ENCODE measurements at regions not wholly inside any gene's neighbourhood (a gene's known extent, or its start where the extent isn't known, plus 50 kb on each side); places are given as distances from the start of the nearest gene placed in this dataset.

DNA sequence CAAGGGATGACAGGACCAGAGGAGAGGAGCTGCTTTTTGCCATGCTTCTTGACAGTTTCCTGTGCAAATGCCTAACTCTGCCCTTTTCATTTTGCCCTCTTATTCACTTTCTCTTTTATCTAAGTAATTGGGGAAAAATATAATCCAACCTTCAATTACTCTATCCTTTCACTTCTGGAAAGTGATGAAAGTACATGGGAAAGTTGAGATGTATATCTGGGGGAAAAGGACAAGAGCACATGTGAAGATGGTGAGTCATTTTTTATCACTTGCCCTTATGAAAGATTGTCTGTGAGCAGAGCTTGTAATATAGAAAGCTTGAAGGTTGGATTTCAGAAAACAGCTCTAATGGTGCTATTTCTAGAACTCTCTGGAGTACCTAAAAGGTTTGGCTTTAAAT, 1070.7 kb downstream of the CNTNAP5 start:
- Histone ChIP-seq H3K4me3 (ENCODE audit: low read depth in 1 of 3, low read length in 3 of 3) (no peak overlapping the region), H3K27me3 (ENCODE audit: control insufficient read depth in 4 of 4, insufficient read depth in 4 of 4, low read length in 3 of 4) (no peaks in the 10 kb centered on the region), H3K9ac (ENCODE audit: low read depth in 1 of 2, low read length in 2 of 2) (no peak overlapping the region), H3K9me3 (ENCODE audit: control insufficient read depth in 4 of 4, low read length in 3 of 4) (no peaks in the 10 kb centered on the region), H3K27ac (ENCODE audit: low read depth in 1 of 2, low read length in 2 of 2) (no peak overlapping the region), H3K4me1 (ENCODE audit: control insufficient read depth in 4 of 4, insufficient read depth in 4 of 4, low read length in 3 of 4) (peaks cover 0 to 1% (median 0%) of the 10 kb centered on the region in 4 donors), H3K36me3 (ENCODE audit: control insufficient read depth in 4 of 4, insufficient read depth in 3 of 4, low read depth in 1 of 4, low read length in 3 of 4) (no peaks in the 10 kb centered on the region)
- TF ChIP-seq TAF1 (conservative IDR thresholded peaks at IDR 0.05) (no peak), EGR1 (IDR thresholded peaks at IDR 0.05; ENCODE audit: low read depth in 2 of 2) (no peak)
- TF ChIP-seq, protein P1, sequence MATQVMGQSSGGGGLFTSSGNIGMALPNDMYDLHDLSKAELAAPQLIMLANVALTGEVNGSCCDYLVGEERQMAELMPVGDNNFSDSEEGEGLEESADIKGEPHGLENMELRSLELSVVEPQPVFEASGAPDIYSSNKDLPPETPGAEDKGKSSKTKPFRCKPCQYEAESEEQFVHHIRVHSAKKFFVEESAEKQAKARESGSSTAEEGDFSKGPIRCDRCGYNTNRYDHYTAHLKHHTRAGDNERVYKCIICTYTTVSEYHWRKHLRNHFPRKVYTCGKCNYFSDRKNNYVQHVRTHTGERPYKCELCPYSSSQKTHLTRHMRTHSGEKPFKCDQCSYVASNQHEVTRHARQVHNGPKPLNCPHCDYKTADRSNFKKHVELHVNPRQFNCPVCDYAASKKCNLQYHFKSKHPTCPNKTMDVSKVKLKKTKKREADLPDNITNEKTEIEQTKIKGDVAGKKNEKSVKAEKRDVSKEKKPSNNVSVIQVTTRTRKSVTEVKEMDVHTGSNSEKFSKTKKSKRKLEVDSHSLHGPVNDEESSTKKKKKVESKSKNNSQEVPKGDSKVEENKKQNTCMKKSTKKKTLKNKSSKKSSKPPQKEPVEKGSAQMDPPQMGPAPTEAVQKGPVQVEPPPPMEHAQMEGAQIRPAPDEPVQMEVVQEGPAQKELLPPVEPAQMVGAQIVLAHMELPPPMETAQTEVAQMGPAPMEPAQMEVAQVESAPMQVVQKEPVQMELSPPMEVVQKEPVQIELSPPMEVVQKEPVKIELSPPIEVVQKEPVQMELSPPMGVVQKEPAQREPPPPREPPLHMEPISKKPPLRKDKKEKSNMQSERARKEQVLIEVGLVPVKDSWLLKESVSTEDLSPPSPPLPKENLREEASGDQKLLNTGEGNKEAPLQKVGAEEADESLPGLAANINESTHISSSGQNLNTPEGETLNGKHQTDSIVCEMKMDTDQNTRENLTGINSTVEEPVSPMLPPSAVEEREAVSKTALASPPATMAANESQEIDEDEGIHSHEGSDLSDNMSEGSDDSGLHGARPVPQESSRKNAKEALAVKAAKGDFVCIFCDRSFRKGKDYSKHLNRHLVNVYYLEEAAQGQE (IDR thresholded peaks at IDR 0.05) = no peak
- TF ChIP-seq, protein P2, sequence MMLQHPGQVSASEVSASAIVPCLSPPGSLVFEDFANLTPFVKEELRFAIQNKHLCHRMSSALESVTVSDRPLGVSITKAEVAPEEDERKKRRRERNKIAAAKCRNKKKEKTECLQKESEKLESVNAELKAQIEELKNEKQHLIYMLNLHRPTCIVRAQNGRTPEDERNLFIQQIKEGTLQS (IDR thresholded peaks at IDR 0.05) = no peak
- DNase-seq (ENCODE audit: low spot score) = no peak

GRCh38 chr2:125106710-125107109, 1081.6 kb downstream of the CNTNAP5 start:
- no peaks in the 10 kb centered on the region for H3K4me1 ChIP-seq (ENCODE audit: control insufficient read depth in 4 of 4, insufficient read depth in 4 of 4, low read length in 3 of 4)
- no peak overlapping the region for H3K9ac ChIP-seq (ENCODE audit: low read depth in 1 of 2, low read length in 2 of 2)
- TF ChIP-seq, protein P1 (IDR thresholded peaks at IDR 0.05) = no peak
- TF ChIP-seq NR2F2 (IDR thresholded peaks at IDR 0.05) = no peak
- no peak for TF ChIP-seq RAD21 (IDR thresholded peaks at IDR 0.05)
- no peak for TF ChIP-seq FOXA2 (IDR thresholded peaks at IDR 0.05)
- TF ChIP-seq HNF4G (IDR thresholded peaks at IDR 0.05) = no peak
- no peak for TF ChIP-seq YY1 (IDR thresholded peaks at IDR 0.05)
- no peak for TF ChIP-seq SP1 (IDR thresholded peaks at IDR 0.05)
- H3K27me3 ChIP-seq (ENCODE audit: control insufficient read depth in 4 of 4, insufficient read depth in 4 of 4, low read length in 3 of 4) = no peaks in the 10 kb centered on the region
- H3K27ac ChIP-seq (ENCODE audit: low read depth in 1 of 2, low read length in 2 of 2) = no peak overlapping the region
- no peaks in the 10 kb centered on the region for H3K9me3 ChIP-seq (ENCODE audit: control insufficient read depth in 4 of 4, low read length in 3 of 4)
- H3K36me3 ChIP-seq (ENCODE audit: control insufficient read depth in 4 of 4, insufficient read depth in 3 of 4, low read depth in 1 of 4, low read length in 3 of 4) = no peaks in the 10 kb centered on the region
- DNase-seq (ENCODE audit: low spot score) = no peak
- H3K4me3 ChIP-seq (ENCODE audit: low read depth in 1 of 3, low read length in 3 of 3) = no peak overlapping the region

- 60% methylated on average over 1 of the region's 1 CpG for WGBS
- no peak overlapping the region for H3K4me3 ChIP-seq (ENCODE audit: low read depth in 1 of 3, low read length in 3 of 3)
- H3K9ac ChIP-seq (ENCODE audit: low read depth in 1 of 2, low read length in 2 of 2) = no peak overlapping the region
- no peaks in the 10 kb centered on the region for H3K27me3 ChIP-seq (ENCODE audit: control insufficient read depth in 4 of 4, insufficient read depth in 4 of 4, low read length in 3 of 4)
- no peak for DNase-seq (ENCODE audit: low spot score)
- no peaks in the 10 kb centered on the region for H3K4me1 ChIP-seq (ENCODE audit: control insufficient read depth in 4 of 4, insufficient read depth in 4 of 4, low read length in 3 of 4)
- no peaks in the 10 kb centered on the region for H3K9me3 ChIP-seq (ENCODE audit: control insufficient read depth in 4 of 4, low read length in 3 of 4)
- H3K27ac ChIP-seq (ENCODE audit: low read depth in 1 of 2, low read length in 2 of 2) = no peak overlapping the region
- H3K36me3 ChIP-seq (ENCODE audit: control insufficient read depth in 4 of 4, insufficient read depth in 3 of 4, low read depth in 1 of 4, low read length in 3 of 4) = no peaks in the 10 kb centered on the region
- TF ChIP-seq YY1 (IDR thresholded peaks at IDR 0.05) (no peak), NR2F2 (IDR thresholded peaks at IDR 0.05) (no peak), HNF4G (IDR thresholded peaks at IDR 0.05) (no peak), CTCF (IDR thresholded peaks at IDR 0.05; ENCODE audit: low read depth, low read length, missing input control) (no peak), GABPA (IDR thresholded peaks at IDR 0.05 in 1 of 2, conservative IDR thresholded peaks at IDR 0.05 in 1 of 2) (no peak), TAF1 (conservative IDR thresholded peaks at IDR 0.05) (no peak)
- TF ChIP-seq, protein P3, sequence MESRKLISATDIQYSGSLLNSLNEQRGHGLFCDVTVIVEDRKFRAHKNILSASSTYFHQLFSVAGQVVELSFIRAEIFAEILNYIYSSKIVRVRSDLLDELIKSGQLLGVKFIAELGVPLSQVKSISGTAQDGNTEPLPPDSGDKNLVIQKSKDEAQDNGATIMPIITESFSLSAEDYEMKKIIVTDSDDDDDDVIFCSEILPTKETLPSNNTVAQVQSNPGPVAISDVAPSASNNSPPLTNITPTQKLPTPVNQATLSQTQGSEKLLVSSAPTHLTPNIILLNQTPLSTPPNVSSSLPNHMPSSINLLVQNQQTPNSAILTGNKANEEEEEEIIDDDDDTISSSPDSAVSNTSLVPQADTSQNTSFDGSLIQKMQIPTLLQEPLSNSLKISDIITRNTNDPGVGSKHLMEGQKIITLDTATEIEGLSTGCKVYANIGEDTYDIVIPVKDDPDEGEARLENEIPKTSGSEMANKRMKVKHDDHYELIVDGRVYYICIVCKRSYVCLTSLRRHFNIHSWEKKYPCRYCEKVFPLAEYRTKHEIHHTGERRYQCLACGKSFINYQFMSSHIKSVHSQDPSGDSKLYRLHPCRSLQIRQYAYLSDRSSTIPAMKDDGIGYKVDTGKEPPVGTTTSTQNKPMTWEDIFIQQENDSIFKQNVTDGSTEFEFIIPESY (IDR thresholded peaks at IDR 0.05) = no peak
These were observed 1082.4 kb downstream of the CNTNAP5 start for GRCh38 chr2:125107446-125107845.
